Inflammatory macrophage (primary cell): ENCODE measurements at regions not wholly inside any gene's neighbourhood (a gene's known extent, or its start where the extent isn't known, plus 50 kb on each side); places are given as distances from the start of the nearest gene placed in this dataset.
"Not testable (repeated sequence)": the region's sequence is repeated elsewhere in the genome, so short reads cannot be mapped to it uniquely, and the experiment has no call there.

Experiments used
- DNase-seq, 2 donors: peaks; one replicate each; pipeline ENCODE4 v3.0.0-alpha.2; 2020 to 2022

GRCh38 chr1:233722212-233722979 is 108.5 kb downstream of the KCNK1 start:
- no peak for DNase-seq

- no peak for DNase-seq
Measured at GRCh38 chr1:233723387-233723786, 109.5 kb downstream of the KCNK1 start.

GRCh38 chr1:233724131-233724631 is 110.3 kb downstream of the KCNK1 start:
- not testable (repeated sequence) for DNase-seq

- no peak for DNase-seq
Measured at GRCh38 chr1:233725423-233725822, 111.5 kb downstream of the KCNK1 start.

GRCh38 chr1:233728721-233729120 is 114.8 kb downstream of the KCNK1 start:
- DNase-seq: no peak

GRCh38 chr1:233730380-233730779 is 116.5 kb downstream of the KCNK1 start:
- no peak for DNase-seq

- DNase-seq: no peak
Measured at GRCh38 chr1:233730809-233731208, 116.9 kb downstream of the KCNK1 start.

GRCh38 chr1:233732206-233732605 is 118.3 kb downstream of the KCNK1 start:
- DNase-seq: no peak

- no peak for DNase-seq
Measured at GRCh38 chr1:233734456-233734855, 120.5 kb downstream of the KCNK1 start.

GRCh38 chr1:233735331-233735730 is 121.4 kb downstream of the KCNK1 start:
- DNase-seq: no peak

GRCh38 chr1:233735847-233736246 is 121.9 kb downstream of the KCNK1 start:
- no peak for DNase-seq

GRCh38 chr1:233737341-233737740 is 123.4 kb downstream of the KCNK1 start:
- no peak for DNase-seq

GRCh38 chr1:233738396-233738795 is 124.5 kb downstream of the KCNK1 start:
- DNase-seq: no peak

GRCh38 chr1:233738850-233739249 is 124.9 kb downstream of the KCNK1 start:
- DNase-seq: no peak

GRCh38 chr1:233744779-233745513 is 131.0 kb downstream of the KCNK1 start:
- no peak for DNase-seq

- no peak for DNase-seq
Measured at GRCh38 chr1:233750139-233750538, 136.2 kb downstream of the KCNK1 start.

- no peak for DNase-seq
Measured at GRCh38 chr1:233759665-233760064, 144.8 kb upstream of the SLC35F3 start.

GRCh38 chr1:233764304-233764703 is 140.2 kb upstream of the SLC35F3 start:
- DNase-seq: not testable (repeated sequence)

GRCh38 chr1:233777566-233777965 is 126.9 kb upstream of the SLC35F3 start:
- DNase-seq: no peak

GRCh38 chr1:233780049-233780448 is 124.4 kb upstream of the SLC35F3 start:
- DNase-seq: no peak

- no peak for DNase-seq
Measured at GRCh38 chr1:233782937-233783586, 121.4 kb upstream of the SLC35F3 start.

- DNase-seq: no peak
Measured at GRCh38 chr1:233787599-233787998, 116.9 kb upstream of the SLC35F3 start.

- no peak for DNase-seq
Measured at GRCh38 chr1:233788687-233789086, 115.8 kb upstream of the SLC35F3 start.
